MM.1S (cell line): ENCODE measurements at regions not wholly inside any gene's neighbourhood (a gene's known extent, or its start where the extent isn't known, plus 50 kb on each side); places are given as distances from the start of the nearest gene placed in this dataset.

ENCODE experiments used
- EZH2phosphoT487 ChIP-seq: fragments of 300-600 bp; sonication (generic); IDR thresholded peaks from 2 replicates; pipeline ENCODE4 v1.6.1; 2018; ENCODE audit warnings: antibody characterized with exemption, low read length
- TF ChIP-seq, protein P1 (sequence below): fragments of 300-600 bp; sonication (generic); IDR thresholded peaks from 2 replicates; pipeline ENCODE4 v1.5.1; 2016; ENCODE audit warnings: antibody characterized with exemption, low read length, mixed read lengths

- TF ChIP-seq, protein P1, sequence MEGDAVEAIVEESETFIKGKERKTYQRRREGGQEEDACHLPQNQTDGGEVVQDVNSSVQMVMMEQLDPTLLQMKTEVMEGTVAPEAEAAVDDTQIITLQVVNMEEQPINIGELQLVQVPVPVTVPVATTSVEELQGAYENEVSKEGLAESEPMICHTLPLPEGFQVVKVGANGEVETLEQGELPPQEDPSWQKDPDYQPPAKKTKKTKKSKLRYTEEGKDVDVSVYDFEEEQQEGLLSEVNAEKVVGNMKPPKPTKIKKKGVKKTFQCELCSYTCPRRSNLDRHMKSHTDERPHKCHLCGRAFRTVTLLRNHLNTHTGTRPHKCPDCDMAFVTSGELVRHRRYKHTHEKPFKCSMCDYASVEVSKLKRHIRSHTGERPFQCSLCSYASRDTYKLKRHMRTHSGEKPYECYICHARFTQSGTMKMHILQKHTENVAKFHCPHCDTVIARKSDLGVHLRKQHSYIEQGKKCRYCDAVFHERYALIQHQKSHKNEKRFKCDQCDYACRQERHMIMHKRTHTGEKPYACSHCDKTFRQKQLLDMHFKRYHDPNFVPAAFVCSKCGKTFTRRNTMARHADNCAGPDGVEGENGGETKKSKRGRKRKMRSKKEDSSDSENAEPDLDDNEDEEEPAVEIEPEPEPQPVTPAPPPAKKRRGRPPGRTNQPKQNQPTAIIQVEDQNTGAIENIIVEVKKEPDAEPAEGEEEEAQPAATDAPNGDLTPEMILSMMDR, result no peak
- no peak for TF ChIP-seq EZH2phosphoT487
These were observed 1711.9 kb upstream of the CDH9 start for GRCh38 chr5:28750251-28750650.
